ENCODE measurements at regions not wholly inside any gene's neighbourhood (a gene's known extent, or its start where the extent isn't known, plus 50 kb on each side); places are given as distances from the start of the nearest gene placed in this dataset.

DNA sequence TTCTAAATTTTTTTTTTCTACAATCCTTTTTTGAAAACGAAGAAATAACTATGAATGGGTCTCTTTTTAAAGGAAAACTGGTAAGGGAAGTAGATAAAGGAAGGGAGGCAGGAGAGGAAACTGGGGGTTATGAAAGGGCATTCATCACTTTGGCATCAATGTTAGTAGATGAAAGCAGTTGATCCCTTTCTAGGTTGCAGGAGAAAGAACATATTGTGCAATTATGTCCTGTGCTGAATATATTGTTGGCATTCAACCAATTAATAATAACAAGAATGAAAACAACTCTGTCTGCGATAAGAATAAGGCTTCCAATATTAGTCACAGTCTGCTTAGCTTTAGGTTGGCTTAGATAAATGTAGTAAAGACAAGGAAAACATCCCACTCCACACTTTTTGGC, 796.8 kb upstream of the KLHL1 start:
- TF ChIP-seq, protein P1, sequence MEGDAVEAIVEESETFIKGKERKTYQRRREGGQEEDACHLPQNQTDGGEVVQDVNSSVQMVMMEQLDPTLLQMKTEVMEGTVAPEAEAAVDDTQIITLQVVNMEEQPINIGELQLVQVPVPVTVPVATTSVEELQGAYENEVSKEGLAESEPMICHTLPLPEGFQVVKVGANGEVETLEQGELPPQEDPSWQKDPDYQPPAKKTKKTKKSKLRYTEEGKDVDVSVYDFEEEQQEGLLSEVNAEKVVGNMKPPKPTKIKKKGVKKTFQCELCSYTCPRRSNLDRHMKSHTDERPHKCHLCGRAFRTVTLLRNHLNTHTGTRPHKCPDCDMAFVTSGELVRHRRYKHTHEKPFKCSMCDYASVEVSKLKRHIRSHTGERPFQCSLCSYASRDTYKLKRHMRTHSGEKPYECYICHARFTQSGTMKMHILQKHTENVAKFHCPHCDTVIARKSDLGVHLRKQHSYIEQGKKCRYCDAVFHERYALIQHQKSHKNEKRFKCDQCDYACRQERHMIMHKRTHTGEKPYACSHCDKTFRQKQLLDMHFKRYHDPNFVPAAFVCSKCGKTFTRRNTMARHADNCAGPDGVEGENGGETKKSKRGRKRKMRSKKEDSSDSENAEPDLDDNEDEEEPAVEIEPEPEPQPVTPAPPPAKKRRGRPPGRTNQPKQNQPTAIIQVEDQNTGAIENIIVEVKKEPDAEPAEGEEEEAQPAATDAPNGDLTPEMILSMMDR (IDR thresholded peaks at IDR 0.05), result no peak
- no peak for TF ChIP-seq POLR2A (IDR thresholded peaks at IDR 0.05)
